GM18861 (cell line): ENCODE measurements at regions not wholly inside any gene's neighbourhood (a gene's known extent, or its start where the extent isn't known, plus 50 kb on each side); places are given as distances from the start of the nearest gene placed in this dataset.
"Not testable (repeated sequence)": the region's sequence is repeated elsewhere in the genome, so short reads cannot be mapped to it uniquely, and the experiment has no call there.

Experiments
- ATAC-seq: cut with Tn5 transposase; IDR thresholded peaks from one replicate; pipeline ENCODE4 v1.9.1; 2021; ENCODE audit not compliant: unreplicated experiment

- no peak for ATAC-seq
Observed at GRCh38 chr9:88596376-88596775, 61.4 kb downstream of the NXNL2 start.

GRCh38 chr9:88604836-88605511, 70.0 kb downstream of the NXNL2 start:
- ATAC-seq, result no peak

- ATAC-seq, result no peak
Observed at GRCh38 chr9:88605512-88606362, 70.8 kb downstream of the NXNL2 start.

DNA sequence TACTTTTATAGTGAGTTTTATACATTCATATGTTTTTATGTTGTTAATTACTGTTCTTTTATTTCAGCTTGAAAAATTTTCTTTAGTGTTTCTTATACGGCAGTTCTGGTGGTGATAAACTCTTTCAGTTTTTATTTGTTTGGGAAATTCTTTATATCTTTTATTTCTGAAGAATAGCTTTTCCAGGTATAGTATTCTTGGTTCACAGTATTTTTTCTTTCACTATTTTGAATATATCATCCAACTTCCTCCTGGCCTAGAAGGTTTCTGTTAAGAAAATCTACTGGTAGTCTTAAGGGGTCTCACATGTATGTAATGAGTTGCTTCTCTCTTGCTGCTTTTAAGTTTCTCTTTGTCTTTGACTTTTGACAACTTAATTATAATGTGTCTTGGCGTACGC, 79.4 kb downstream of the NXNL2 start:
- ATAC-seq, result no peak

GRCh38 chr9:88623698-88624097, 88.7 kb downstream of the NXNL2 start:
- no peak for ATAC-seq

GRCh38 chr9:88628114-88628513, 93.1 kb downstream of the NXNL2 start:
- ATAC-seq, result no peak

GRCh38 chr9:88628811-88629210, 93.8 kb downstream of the NXNL2 start:
- ATAC-seq, result no peak

DNA sequence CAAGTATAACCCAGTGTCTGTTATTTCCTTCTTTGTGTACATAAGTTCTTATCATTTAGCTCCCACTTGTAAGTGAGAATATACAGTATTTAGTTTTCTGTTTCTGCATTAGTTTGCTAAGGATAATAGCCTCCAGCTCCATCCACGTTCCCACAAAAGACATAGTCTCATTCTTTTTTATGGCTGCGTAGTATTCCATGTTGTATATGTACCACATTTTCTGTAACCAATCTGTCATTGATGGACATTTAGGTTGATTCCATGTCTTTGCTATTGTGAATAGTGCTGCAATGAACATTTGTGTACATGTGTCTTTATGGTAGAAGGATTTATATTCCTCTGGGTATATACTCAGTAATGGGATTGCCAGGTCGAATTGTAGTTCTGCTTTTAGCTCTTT, 95.6 kb downstream of the NXNL2 start:
- ATAC-seq, result not testable (repeated sequence)

- ATAC-seq, result no peak
Observed at GRCh38 chr9:88635151-88635550, 100.2 kb downstream of the NXNL2 start.

DNA sequence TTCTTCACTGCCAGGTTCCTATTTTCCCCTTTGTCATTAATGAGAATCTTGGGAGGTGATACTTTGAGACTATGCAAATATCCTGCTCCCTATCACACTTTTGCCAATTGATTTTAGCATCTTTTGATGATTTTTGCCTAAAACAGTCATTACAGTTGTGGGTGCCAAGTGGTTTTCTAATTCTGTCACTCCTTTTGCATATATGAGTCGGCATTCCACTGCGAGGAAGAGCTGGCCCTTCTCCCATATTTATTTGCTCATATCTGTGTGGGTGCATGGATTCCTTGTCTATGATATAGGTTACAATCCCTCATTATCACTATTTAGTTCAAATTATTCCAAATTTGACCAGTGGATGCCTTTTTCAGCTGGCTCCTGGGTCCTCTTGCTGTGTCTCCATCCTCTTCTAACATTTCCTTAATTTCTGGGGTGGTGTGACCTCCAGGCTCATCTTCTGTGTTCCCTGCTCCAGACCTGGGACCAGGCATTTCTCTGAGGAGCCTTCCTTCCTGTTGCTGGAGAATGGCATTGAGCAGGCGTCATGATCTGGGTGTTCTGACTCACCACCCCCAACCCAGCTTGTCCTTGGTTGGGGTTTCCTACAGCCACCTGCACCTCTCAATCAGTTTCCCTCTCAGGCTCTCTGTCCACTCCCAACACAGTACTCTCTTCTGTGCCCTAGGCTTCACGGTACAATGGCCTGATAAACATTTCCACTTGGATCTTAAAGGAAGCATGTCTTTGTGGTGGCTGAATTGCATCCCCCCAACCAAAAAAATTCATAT, 106.7 kb downstream of the NXNL2 start:
- ATAC-seq, result no peak

DNA sequence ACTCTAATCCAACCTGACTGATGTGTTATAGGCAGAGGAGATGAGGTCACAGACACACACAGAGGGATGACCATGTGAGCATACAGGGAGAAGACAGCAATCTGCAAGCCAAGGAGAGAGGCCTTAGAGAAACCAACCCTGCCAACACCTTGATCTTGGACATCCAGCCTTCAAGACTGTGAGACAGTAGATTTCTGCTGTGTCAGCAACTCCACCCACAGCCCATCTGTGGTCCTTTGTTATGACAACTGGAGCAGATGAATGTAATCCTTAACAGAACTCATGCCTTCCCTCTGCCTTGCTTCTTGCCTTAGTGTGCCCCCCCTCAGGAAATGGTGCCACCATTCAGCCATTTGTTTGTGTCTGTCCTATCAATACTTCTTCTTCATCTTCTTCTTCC, 107.4 kb downstream of the NXNL2 start:
- ATAC-seq, result no peak

- no peak for ATAC-seq
Observed at GRCh38 chr9:88643931-88644330, 109.0 kb downstream of the NXNL2 start.

DNA sequence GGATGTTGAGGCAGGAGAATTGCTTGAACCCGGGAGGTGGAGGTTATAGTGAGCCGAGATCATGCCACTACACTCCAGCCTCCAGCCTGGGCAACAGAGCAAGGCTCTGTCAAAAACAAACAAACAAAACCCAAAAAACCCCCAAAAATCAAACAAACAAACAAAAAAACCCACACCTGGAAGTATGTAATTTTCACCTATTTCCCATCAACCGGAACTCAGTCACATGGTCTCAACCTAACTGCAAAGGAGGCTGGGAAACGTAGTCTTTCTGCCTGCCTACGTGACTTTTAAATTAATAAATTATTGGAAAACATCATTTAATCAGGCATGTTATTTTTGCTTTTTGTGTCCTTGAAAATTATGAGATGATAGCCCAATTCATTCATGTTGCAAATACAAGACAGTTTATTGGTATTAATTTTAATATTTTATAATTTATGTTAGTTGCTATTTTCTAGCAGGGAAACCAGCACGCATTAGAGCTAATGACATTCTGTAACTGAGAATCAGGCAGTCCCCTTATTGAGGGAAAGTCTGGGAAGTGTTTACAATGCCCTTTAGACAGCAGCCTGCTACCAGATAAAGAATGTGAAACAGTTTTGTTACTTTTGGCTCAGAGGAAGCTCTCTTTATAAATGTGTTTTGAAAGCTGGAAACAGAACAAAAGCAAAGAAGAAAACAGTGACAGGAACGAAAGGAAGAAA, 110.3 kb downstream of the NXNL2 start:
- ATAC-seq, result no peak

GRCh38 chr9:88645879-88646199, 110.9 kb downstream of the NXNL2 start:
- no peak for ATAC-seq

DNA sequence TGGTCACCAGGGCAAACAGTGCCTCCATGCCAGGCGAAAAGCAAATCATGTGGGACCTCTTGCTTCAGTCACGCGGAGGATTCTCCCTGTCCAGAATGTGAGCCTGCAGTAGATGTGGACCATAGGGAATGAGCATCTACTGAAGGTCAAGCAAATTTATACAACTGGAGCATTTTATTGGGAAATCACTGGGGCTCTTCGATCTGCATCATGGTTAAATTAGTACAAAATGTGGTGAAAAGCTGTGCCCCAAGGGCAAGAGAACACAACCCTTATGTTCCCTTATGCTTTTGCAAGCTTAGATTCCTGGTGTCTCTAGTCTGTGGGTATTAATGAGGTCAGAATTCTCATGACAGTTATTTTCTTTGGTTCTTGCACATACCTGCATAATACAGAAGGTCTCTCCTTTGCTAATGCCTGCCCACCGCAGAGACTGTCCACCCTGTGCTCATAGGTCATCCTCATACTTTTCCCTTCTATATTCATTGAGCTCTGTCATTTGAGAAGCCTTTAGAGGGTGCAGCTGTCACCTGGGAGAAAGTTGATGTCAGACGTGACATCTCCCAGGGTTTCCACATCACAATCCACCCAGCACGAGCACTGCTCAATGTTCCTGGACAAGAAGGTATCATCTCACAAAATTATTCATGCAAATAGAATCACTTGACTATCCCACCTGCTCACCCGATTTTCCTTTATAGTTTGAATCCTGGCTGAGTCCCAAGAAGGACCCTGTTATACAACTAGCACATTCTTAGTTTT, 111.7 kb downstream of the NXNL2 start:
- no peak for ATAC-seq

GRCh38 chr9:88651682-88652633, 117.0 kb downstream of the NXNL2 start:
- ATAC-seq, result no peak

- no peak for ATAC-seq
Observed at GRCh38 chr9:88652876-88653275, 117.9 kb downstream of the NXNL2 start.

- no peak for ATAC-seq
Observed at GRCh38 chr9:88653406-88653805, 118.4 kb downstream of the NXNL2 start.

GRCh38 chr9:88653911-88654310, 118.9 kb downstream of the NXNL2 start:
- no peak for ATAC-seq
